ENCODE measurements at regions not wholly inside any gene's neighbourhood (a gene's known extent, or its start where the extent isn't known, plus 50 kb on each side); places are given as distances from the start of the nearest gene placed in this dataset.
"Not testable (repeated sequence)": the region's sequence is repeated elsewhere in the genome, so short reads cannot be mapped to it uniquely, and the experiment has no call there.

- no peaks in the 10 kb centered on the region for H3K4me1 ChIP-seq (ENCODE audit: control insufficient read depth in 1 of 2, extremely low read depth in 1 of 2, insufficient read depth in 2 of 2, low read length in 2 of 2)
- no peaks in the 10 kb centered on the region for H3K9me3 Mint-ChIP-seq
- ATAC-seq (replicated peaks in 1 of 4), result no peak
- no peak for DNase-seq
- no peak overlapping the region for H3K4me3 ChIP-seq (ENCODE audit: control insufficient read depth in 1 of 2, extremely low read depth in 1 of 2, low read length in 1 of 2)
- H3K36me3 Mint-ChIP-seq, result no peaks in the 10 kb centered on the region
- ChIA-PET CTCF (no interaction called here), POLR2A (interaction anchor here in 1 of 2 donors (0.6 kb wide), 1 partner anchor 53 kb away, joined by 5 read pairs; no protein-coding TSS in a partner anchor)
- H3K27ac Mint-ChIP-seq, result no peak overlapping the region
- H3K27me3 Mint-ChIP-seq, result no peaks in the 10 kb centered on the region
- no peak overlapping the region for H3K27ac ChIP-seq (ENCODE audit: low read length)
- no peaks in the 10 kb centered on the region for H3K4me1 Mint-ChIP-seq
- H3K27me3 ChIP-seq (replicated peaks in 1 of 2; ENCODE audit: control insufficient read depth in 2 of 2, extremely low read depth in 1 of 2, insufficient read depth in 2 of 2, low read length in 1 of 2), result no peaks in the 10 kb centered on the region
- H3K4me3 Mint-ChIP-seq, result no peak overlapping the region
- no CpG with 5 or more reads among the region's 2 CpGs for WGBS (ENCODE audit: insufficient coverage)
- no peaks in the 10 kb centered on the region for H3K36me3 ChIP-seq (ENCODE audit: control insufficient read depth in 2 of 2, extremely low read depth in 1 of 2, insufficient read depth in 1 of 2, low read length in 1 of 2)
- no peaks in the 10 kb centered on the region for H3K9me3 ChIP-seq
Observed at GRCh38 chr12:72178871-72179270, 93.3 kb upstream of the TRHDE start.

DNA sequence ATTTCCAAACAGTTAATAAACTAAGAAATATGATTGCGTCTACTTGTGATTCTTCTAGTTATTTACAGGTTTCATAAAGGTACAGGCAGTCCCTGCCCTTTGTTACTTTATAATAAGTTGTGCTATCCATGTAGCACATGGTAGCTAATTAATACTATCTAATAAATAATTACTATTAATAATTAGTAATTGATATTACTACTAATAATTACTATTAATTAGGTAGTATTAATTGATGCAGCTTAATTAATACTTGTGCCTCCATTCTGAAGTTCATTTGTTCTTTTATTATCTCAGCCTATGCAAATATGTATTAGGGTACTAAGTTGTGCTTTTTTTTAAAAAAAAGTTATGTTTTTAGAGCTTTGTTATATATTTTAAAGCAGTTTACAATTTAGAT, 92.3 kb upstream of the TRHDE start:
- ChIA-PET CTCF (interaction anchor here in 1 of 2 donors (0.7 kb wide), 1 partner anchor 74 kb away, joined by 3 read pairs; no protein-coding TSS in a partner anchor), POLR2A (no interaction called here)
- Histone ChIP-seq H3K27ac (ENCODE audit: low read length) (no peak overlapping the region), H3K9me3 (no peaks in the 10 kb centered on the region), H3K4me3 (ENCODE audit: control insufficient read depth in 1 of 2, extremely low read depth in 1 of 2, low read length in 1 of 2) (no peak overlapping the region), H3K4me1 (ENCODE audit: control insufficient read depth in 1 of 2, extremely low read depth in 1 of 2, insufficient read depth in 2 of 2, low read length in 2 of 2) (no peaks in the 10 kb centered on the region), H3K27me3 (replicated peaks in 1 of 2; ENCODE audit: control insufficient read depth in 2 of 2, extremely low read depth in 1 of 2, insufficient read depth in 2 of 2, low read length in 1 of 2) (no peaks in the 10 kb centered on the region), H3K36me3 (ENCODE audit: control insufficient read depth in 2 of 2, extremely low read depth in 1 of 2, insufficient read depth in 1 of 2, low read length in 1 of 2) (no peaks in the 10 kb centered on the region)
- no peaks in the 10 kb centered on the region for H3K4me1 Mint-ChIP-seq
- no peak overlapping the region for H3K27ac Mint-ChIP-seq
- H3K27me3 Mint-ChIP-seq, result no peaks in the 10 kb centered on the region
- DNase-seq (no peak), ATAC-seq (replicated peaks in 1 of 4) (no peak)
- no peaks in the 10 kb centered on the region for H3K9me3 Mint-ChIP-seq
- no peaks in the 10 kb centered on the region for H3K36me3 Mint-ChIP-seq
- no peak overlapping the region for H3K4me3 Mint-ChIP-seq
- WGBS (ENCODE audit: insufficient coverage), result no CpG with 5 or more reads among the region's 1 CpG

GRCh38 chr12:72184971-72185533, 87.1 kb upstream of the TRHDE start:
- CTCF ChIA-PET; ATAC-seq (replicated peaks in 1 of 4); H3K4me3 Mint-ChIP-seq; H3K27me3 Mint-ChIP-seq; POLR2A ChIA-PET; H3K9me3 Mint-ChIP-seq; H3K36me3 ChIP-seq (ENCODE audit: control insufficient read depth in 2 of 2, extremely low read depth in 1 of 2, insufficient read depth in 1 of 2, low read length in 1 of 2); H3K4me3 ChIP-seq (ENCODE audit: control insufficient read depth in 1 of 2, extremely low read depth in 1 of 2, low read length in 1 of 2); H3K27ac ChIP-seq (ENCODE audit: low read length); H3K27ac Mint-ChIP-seq; DNase-seq; H3K9me3 ChIP-seq; H3K4me1 Mint-ChIP-seq; H3K27me3 ChIP-seq (replicated peaks in 1 of 2; ENCODE audit: control insufficient read depth in 2 of 2, extremely low read depth in 1 of 2, insufficient read depth in 2 of 2, low read length in 1 of 2); H3K36me3 Mint-ChIP-seq; H3K4me1 ChIP-seq (ENCODE audit: control insufficient read depth in 1 of 2, extremely low read depth in 1 of 2, insufficient read depth in 2 of 2, low read length in 2 of 2): not testable (repeated sequence)
- 94% methylated on average over 20 of the region's 33 CpGs for WGBS (ENCODE audit: insufficient coverage)

GRCh38 chr12:72189266-72189665, 82.9 kb upstream of the TRHDE start:
- Mint-ChIP-seq H3K27me3 (no peaks in the 10 kb centered on the region), H3K9me3 (peaks cover 0 to under 1% (median 0%) of the 10 kb centered on the region in 3 donors), H3K36me3 (no peaks in the 10 kb centered on the region), H3K4me1 (no peaks in the 10 kb centered on the region), H3K4me3 (no peak overlapping the region), H3K27ac (no peak overlapping the region)
- ATAC-seq (replicated peaks in 1 of 4) (no peak), DNase-seq (no peak)
- no peaks in the 10 kb centered on the region for H3K27me3 ChIP-seq (replicated peaks in 1 of 2; ENCODE audit: control insufficient read depth in 2 of 2, extremely low read depth in 1 of 2, insufficient read depth in 2 of 2, low read length in 1 of 2)
- POLR2A ChIA-PET, result no interaction called here
- no peaks in the 10 kb centered on the region for H3K4me1 ChIP-seq (ENCODE audit: control insufficient read depth in 1 of 2, extremely low read depth in 1 of 2, insufficient read depth in 2 of 2, low read length in 2 of 2)
- WGBS (ENCODE audit: insufficient coverage), result 43% methylated on average over 1 of the region's 1 CpG
- no peak overlapping the region for H3K4me3 ChIP-seq (ENCODE audit: control insufficient read depth in 1 of 2, extremely low read depth in 1 of 2, low read length in 1 of 2)
- H3K27ac ChIP-seq (ENCODE audit: low read length), result no peak overlapping the region
- H3K36me3 ChIP-seq (ENCODE audit: control insufficient read depth in 2 of 2, extremely low read depth in 1 of 2, insufficient read depth in 1 of 2, low read length in 1 of 2), result no peaks in the 10 kb centered on the region
- CTCF ChIA-PET, result no interaction called here
- no peaks in the 10 kb centered on the region for H3K9me3 ChIP-seq

GRCh38 chr12:72191761-72192160, 80.4 kb upstream of the TRHDE start:
- Histone ChIP-seq H3K9me3 (no peaks in the 10 kb centered on the region), H3K27me3 (replicated peaks in 1 of 2; ENCODE audit: control insufficient read depth in 2 of 2, extremely low read depth in 1 of 2, insufficient read depth in 2 of 2, low read length in 1 of 2) (no peaks in the 10 kb centered on the region), H3K4me1 (ENCODE audit: control insufficient read depth in 1 of 2, extremely low read depth in 1 of 2, insufficient read depth in 2 of 2, low read length in 2 of 2) (no peaks in the 10 kb centered on the region), H3K27ac (ENCODE audit: low read length) (no peak overlapping the region), H3K36me3 (ENCODE audit: control insufficient read depth in 2 of 2, extremely low read depth in 1 of 2, insufficient read depth in 1 of 2, low read length in 1 of 2) (no peaks in the 10 kb centered on the region), H3K4me3 (ENCODE audit: control insufficient read depth in 1 of 2, extremely low read depth in 1 of 2, low read length in 1 of 2) (no peak overlapping the region)
- Mint-ChIP-seq H3K9me3 (peaks cover 8 to 17% (median 9%) of the 10 kb centered on the region in 3 donors), H3K27me3 (no peaks in the 10 kb centered on the region), H3K36me3 (no peaks in the 10 kb centered on the region), H3K27ac (no peak overlapping the region), H3K4me1 (no peaks in the 10 kb centered on the region), H3K4me3 (no peak overlapping the region)
- ChIA-PET POLR2A (no interaction called here), CTCF (no interaction called here)
- DNase-seq, result no peak
- ATAC-seq (replicated peaks in 1 of 4), result no peak
- no CpG with 5 or more reads among the region's 1 CpG for WGBS (ENCODE audit: insufficient coverage)

GRCh38 chr12:72197790-72198189, 74.4 kb upstream of the TRHDE start:
- H3K36me3 Mint-ChIP-seq, result no peaks in the 10 kb centered on the region
- H3K27me3 Mint-ChIP-seq, result no peaks in the 10 kb centered on the region
- no peaks in the 10 kb centered on the region for H3K27me3 ChIP-seq (replicated peaks in 1 of 2; ENCODE audit: control insufficient read depth in 2 of 2, extremely low read depth in 1 of 2, insufficient read depth in 2 of 2, low read length in 1 of 2)
- H3K4me3 Mint-ChIP-seq, result no peak overlapping the region
- no peaks in the 10 kb centered on the region for H3K9me3 ChIP-seq
- no peak overlapping the region for H3K4me3 ChIP-seq (ENCODE audit: control insufficient read depth in 1 of 2, extremely low read depth in 1 of 2, low read length in 1 of 2)
- no peaks in the 10 kb centered on the region for H3K4me1 ChIP-seq (ENCODE audit: control insufficient read depth in 1 of 2, extremely low read depth in 1 of 2, insufficient read depth in 2 of 2, low read length in 2 of 2)
- no peaks in the 10 kb centered on the region for H3K4me1 Mint-ChIP-seq
- peaks cover 8 to 32% (median 16%) of the 10 kb centered on the region in 3 donors for H3K9me3 Mint-ChIP-seq
- no peaks in the 10 kb centered on the region for H3K36me3 ChIP-seq (ENCODE audit: control insufficient read depth in 2 of 2, extremely low read depth in 1 of 2, insufficient read depth in 1 of 2, low read length in 1 of 2)
- POLR2A ChIA-PET, result no interaction called here
- no peak overlapping the region for H3K27ac Mint-ChIP-seq
- ATAC-seq (replicated peaks in 1 of 4) (no peak), DNase-seq (no peak)
- no CpG with 5 or more reads among the region's 1 CpG for WGBS (ENCODE audit: insufficient coverage)
- H3K27ac ChIP-seq (ENCODE audit: low read length), result no peak overlapping the region
- CTCF ChIA-PET, result no interaction called here

DNA sequence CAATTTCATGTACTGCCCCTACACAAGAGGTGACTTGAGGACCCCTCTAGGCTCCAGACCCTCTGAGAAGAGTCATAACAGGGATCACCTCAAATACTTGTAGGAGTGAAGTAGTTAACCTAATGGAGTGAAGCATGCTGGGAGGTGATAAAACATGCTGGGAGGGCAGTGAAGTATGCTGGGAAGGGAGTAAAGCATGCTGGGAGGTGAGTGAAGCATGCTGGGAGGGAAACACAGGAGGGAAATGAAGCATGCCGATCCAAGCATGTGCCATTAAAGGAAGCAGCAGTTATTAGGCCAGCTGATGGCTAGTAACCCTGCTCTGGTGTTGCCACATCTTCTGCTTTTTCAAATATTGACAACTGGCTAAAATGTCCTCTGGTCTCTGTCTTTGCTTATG, 70.7 kb upstream of the TRHDE start:
- Mint-ChIP-seq H3K9me3 (peaks cover 0 to 22% (median 11%) of the 10 kb centered on the region in 3 donors), H3K4me3 (no peak overlapping the region), H3K27me3 (no peaks in the 10 kb centered on the region), H3K4me1 (no peaks in the 10 kb centered on the region), H3K36me3 (no peaks in the 10 kb centered on the region), H3K27ac (no peak overlapping the region)
- H3K27me3 ChIP-seq (replicated peaks in 1 of 2; ENCODE audit: control insufficient read depth in 2 of 2, extremely low read depth in 1 of 2, insufficient read depth in 2 of 2, low read length in 1 of 2), result no peaks in the 10 kb centered on the region
- CTCF ChIA-PET, result no interaction called here
- POLR2A ChIA-PET, result no interaction called here
- whole genome bisulfite sequencing (ENCODE audit: insufficient coverage), result 60% methylated on average over 1 of the region's 1 CpG
- H3K27ac ChIP-seq (ENCODE audit: low read length), result no peak overlapping the region
- ATAC-seq (replicated peaks in 1 of 4) (no peak), DNase-seq (no peak)
- no peaks in the 10 kb centered on the region for H3K36me3 ChIP-seq (ENCODE audit: control insufficient read depth in 2 of 2, extremely low read depth in 1 of 2, insufficient read depth in 1 of 2, low read length in 1 of 2)
- no peaks in the 10 kb centered on the region for H3K4me1 ChIP-seq (ENCODE audit: control insufficient read depth in 1 of 2, extremely low read depth in 1 of 2, insufficient read depth in 2 of 2, low read length in 2 of 2)
- no peak overlapping the region for H3K4me3 ChIP-seq (ENCODE audit: control insufficient read depth in 1 of 2, extremely low read depth in 1 of 2, low read length in 1 of 2)
- no peaks in the 10 kb centered on the region for H3K9me3 ChIP-seq

All from T-cell (primary cell).